GM21526 (cell line): ENCODE measurements at regions not wholly inside any gene's neighbourhood (a gene's known extent, or its start where the extent isn't known, plus 50 kb on each side); places are given as distances from the start of the nearest gene placed in this dataset.
"Not testable (repeated sequence)": the region's sequence is repeated elsewhere in the genome, so short reads cannot be mapped to it uniquely, and the experiment has no call there.

ENCODE experiments used
- ATAC-seq: cut with Tn5 transposase; IDR thresholded peaks from one replicate; pipeline ENCODE4 v1.9.1; 2021; ENCODE audit warnings: moderate library complexity; ENCODE audit not compliant: unreplicated experiment, low FRiP score

- ATAC-seq, result no peak
Observed at GRCh38 chr3:104396974-104397669, 969.6 kb upstream of the ALCAM start.

DNA sequence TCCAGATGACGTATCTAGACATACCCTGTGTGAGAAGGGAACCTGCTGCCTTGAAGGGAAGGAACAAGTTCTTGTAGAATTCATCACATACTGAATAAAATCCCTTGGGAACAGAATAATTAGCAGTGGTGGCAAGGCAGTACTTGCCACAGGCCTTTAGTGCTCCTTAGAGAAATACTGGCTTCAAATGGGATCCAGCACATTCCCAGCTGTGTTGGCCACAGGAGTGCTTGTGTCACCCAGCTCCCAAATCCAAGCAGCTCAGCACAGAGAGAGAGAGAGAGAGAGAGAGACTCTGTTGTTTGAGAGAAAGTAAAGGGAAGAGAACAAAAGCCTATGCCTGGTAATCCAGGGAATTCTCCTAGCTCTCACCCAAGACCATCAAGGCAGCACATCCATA, 969.0 kb upstream of the ALCAM start:
- ATAC-seq, result no peak

GRCh38 chr3:104402902-104403301, 963.8 kb upstream of the ALCAM start:
- no peak for ATAC-seq

DNA sequence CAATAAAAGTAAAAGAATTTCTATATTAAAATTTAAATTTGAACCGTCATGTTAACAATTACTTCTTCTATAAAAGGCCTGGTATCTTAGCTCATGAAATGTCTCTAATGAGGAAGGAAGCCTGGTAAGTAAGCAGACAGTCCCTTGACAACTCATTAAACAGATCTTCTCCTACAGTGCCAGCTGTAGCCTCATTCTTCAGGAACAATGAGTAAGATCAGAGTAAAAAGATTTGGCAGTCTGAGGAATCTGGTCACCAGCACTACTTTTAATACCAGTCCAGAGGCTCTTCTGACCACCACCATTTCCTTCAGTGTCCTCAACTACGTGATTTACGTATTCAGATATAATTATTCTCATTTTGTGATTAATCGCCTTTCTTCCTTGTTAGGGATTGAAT, 955.0 kb upstream of the ALCAM start:
- no peak for ATAC-seq

DNA sequence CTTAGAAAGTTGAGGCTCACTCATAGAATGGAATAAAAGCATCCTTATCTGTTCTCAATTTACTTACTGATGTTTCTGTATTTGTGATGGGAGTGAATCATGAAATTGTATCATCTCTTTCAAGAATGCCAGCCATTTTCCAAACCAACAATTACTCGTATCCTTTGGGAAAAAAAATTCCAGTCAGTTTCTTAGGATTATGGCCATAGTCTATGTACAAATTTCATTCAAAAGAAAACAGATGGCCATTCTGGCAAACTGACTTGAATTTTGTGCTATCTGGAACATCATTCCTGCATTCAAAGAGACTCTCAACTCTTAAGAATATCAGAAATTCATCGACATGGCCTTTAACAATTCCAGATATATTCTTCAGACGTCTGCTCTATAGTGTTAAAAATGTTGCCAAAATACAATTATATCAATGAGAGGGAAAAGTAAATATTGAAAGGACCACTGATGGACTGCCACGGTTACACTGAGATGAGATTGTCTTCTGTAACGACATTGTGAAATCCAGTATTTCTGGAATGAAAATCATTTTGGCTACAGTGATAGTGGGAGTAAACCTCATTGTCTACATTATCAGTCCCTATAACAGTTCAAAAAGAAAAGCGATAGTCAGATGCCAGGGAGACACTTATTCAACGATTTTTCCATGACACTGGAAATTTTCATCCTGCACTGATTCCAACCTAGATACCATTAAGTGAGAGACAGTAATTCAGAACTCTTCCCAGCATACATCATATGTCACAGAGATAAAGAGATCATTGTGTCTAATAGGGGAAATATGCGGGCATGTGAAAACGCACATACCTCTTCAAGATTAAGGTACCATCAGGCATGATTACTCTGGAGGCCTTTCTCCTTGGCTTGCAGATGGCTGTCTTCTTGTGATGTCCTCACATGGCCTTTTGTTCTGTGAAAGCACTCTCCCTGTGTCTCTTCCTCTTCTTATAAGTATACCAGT, 953.8 kb upstream of the ALCAM start:
- no peak for ATAC-seq

DNA sequence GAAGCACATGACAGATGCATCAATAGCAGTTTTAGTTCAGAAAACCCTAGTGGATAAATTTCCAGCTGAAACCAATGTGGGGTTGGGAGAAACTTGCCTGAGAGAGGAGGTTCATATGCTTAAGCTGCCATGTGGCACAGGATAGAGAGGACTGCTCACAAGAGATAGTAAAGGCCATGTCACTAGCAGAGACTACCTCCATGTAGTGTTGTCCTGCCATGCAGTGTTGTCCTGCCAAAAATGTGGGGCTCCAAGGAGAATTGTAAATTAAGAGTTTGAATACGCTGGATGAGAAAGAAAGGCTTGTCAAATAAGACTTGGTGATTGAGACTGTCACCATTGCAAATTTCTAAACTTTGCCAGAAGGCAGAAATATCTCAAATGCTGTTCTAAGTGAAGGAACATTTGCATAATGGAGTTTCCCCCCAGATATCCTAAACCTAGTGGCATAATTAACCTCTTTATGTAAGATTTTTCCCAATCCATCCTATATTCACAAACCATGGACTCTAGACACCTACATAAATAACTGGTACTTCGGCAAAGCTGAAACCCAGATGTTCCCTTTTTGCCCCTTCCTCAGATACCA, 938.3 kb upstream of the ALCAM start:
- ATAC-seq, result no peak

- no peak for ATAC-seq
Observed at GRCh38 chr3:104429727-104430126, 937.0 kb upstream of the ALCAM start.

GRCh38 chr3:104436506-104436905, 930.2 kb upstream of the ALCAM start:
- ATAC-seq, result no peak

DNA sequence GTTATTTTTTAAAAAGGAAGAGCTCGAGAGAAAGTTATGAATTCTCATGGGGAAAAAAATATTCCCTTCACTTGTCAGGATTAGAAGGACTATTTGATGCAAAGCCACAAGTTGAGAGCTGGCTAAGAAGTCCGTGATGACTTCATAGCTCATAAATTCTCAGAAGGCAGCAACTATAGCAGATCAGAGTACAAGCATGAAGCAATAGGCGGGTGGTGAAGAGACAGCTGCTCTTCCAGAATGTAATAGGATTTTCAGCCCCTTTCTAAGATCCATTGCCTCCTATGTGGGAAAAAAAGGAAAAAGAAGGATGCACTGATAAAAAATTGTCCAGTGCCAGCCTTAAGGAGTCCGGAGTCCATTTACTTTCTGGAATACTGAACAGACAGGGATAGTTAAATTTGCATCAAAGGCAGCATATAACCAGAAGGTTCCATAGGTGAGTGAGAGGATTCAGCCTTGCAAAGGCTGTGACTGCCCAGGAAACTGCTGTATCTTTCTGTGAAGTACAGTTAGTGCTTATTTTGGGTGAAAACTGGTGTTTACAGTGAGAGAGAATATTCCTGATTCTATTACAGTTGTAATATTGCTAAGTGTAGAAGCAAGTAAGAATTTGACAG, 929.5 kb upstream of the ALCAM start:
- ATAC-seq, result no peak

DNA sequence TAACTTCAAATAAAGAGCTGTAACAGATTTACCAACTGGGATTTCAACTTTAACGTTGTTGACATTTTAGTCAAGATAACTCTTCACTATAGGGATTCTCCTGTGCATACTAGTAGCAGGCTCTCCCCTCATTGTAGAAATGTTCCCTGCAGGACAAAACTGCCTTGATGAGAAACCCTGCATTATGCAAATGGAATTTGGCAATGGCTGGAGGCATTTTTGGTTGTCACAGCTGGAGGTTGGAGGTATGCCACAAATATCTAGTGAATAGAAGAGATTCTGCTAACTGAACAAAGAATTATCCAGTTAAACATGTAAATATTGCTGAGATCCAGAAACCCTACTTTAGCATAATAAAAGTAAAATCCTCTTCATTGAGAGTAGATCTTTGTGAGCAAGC, 928.8 kb upstream of the ALCAM start:
- no peak for ATAC-seq

DNA sequence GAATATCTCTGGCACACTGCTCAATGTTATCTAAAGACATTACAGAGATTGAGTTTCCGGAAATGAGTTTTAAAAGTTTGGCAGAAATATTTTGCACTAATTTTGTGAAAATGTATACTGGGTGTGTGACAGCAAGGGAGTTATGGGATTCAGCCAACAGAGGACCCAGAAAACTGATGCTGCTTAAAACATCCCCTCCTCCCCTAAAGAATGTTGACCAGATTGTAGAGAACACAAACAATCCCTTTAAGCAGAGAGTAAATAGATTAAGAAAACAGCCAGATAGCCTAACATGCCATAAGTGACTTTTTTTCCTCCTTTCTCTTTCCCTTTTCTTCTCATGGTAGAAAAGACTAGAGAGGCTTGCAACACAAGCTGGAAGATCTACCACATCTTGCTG, 928.0 kb upstream of the ALCAM start:
- no peak for ATAC-seq

GRCh38 chr3:104445252-104445919, 921.3 kb upstream of the ALCAM start:
- ATAC-seq, result not testable (repeated sequence)

GRCh38 chr3:104447681-104448080, 919.0 kb upstream of the ALCAM start:
- no peak for ATAC-seq

DNA sequence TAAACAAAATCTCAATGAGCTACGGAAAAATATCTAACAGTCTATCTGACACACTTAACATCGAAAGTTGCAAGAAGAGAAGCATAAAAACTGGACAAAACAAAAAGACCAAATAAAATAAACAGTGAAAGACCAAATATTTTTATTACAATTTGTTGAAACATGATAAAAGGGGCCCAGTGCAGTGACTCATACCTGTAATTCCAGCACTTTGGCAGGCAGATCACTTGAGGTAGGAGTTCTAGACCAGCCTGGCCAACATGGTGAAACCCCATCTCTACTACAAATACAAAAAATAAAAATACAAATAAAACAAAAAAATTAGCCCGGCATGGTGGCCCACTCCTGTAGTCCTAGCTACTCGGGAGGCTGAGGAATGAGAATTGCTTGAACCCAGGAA, 914.0 kb upstream of the ALCAM start:
- no peak for ATAC-seq

DNA sequence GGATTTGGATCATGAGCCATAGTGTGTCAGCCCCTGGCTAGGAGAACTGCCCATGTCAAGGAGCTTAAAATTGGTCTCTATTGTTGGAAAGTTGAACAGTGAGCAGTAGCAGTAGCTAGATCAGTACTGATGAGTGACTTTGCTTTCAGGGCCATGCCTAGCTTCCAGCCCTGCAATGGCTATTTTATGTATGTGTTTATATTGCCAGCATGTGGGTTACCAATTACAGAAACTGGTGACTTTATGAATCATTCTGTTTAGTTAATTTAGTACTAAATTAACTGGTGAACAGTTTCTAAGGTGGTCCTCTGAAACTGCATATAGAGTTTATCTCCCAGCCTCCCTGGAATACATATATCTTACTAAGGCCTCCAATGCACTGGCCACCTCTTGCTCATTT, 908.1 kb upstream of the ALCAM start:
- ATAC-seq, result no peak

- ATAC-seq, result peak; percentile 53
Observed at GRCh38 chr3:104460477-104461406, 906.0 kb upstream of the ALCAM start.

- no peak for ATAC-seq
Observed at GRCh38 chr3:104461431-104461830, 905.3 kb upstream of the ALCAM start.

GRCh38 chr3:104472221-104472620, 894.5 kb upstream of the ALCAM start:
- no peak for ATAC-seq

GRCh38 chr3:104474011-104474410, 892.7 kb upstream of the ALCAM start:
- ATAC-seq, result no peak
